ENCODE measurements at regions not wholly inside any gene's neighbourhood (a gene's known extent, or its start where the extent isn't known, plus 50 kb on each side); places are given as distances from the start of the nearest gene placed in this dataset.

GRCh38 chr2:142467321-142467720 lies 336.5 kb upstream of the LRP1B start:
- TF ChIP-seq CTCF (conservative IDR thresholded peaks at IDR 0.05 in 1 of 2, IDR thresholded peaks at IDR 0.05 in 1 of 2; ENCODE audit: extremely low read depth in 1 of 2, insufficient read depth in 1 of 2, low read depth in 1 of 2, low read length in 2 of 2) (no peak), EZH2 (IDR thresholded peaks at IDR 0.05; ENCODE audit: borderline replicate concordance, low read length) (no peak)
